Fibroblast of lung (primary cell): ENCODE measurements at regions not wholly inside any gene's neighbourhood (a gene's known extent, or its start where the extent isn't known, plus 50 kb on each side); places are given as distances from the start of the nearest gene placed in this dataset.

ENCODE experiments used
- DNase-seq, 2 donors: peaks; one replicate each; pipeline versions ENCODE4 v3.0.0 to v3.0.0-alpha.2; 2010; ENCODE audit warnings: low read depth in 2 of 2
- H2AFZ ChIP-seq: 2 replicates; pipeline ENCODE4 v1.5.1; 2012; ENCODE audit warnings: low read length, control low read depth, inconsistent platforms
- H3K27ac ChIP-seq: 2 replicates; pipeline ENCODE4 v1.5.1; 2011; ENCODE audit warnings: low read length, control low read depth; ENCODE audit not compliant: insufficient read depth
- H3K27me3 ChIP-seq: 2 replicates; pipeline ENCODE4 v1.5.1; 2011; ENCODE audit warnings: mild to moderate bottlenecking, low read length; ENCODE audit not compliant: control insufficient read depth, insufficient read depth
- H3K36me3 ChIP-seq: 2 replicates; pipeline ENCODE4 v1.5.1; 2011; ENCODE audit warnings: low read length; ENCODE audit not compliant: control insufficient read depth, insufficient read depth
- H3K4me1 ChIP-seq: 2 replicates; pipeline ENCODE4 v1.5.1; 2011; ENCODE audit warnings: low read length; ENCODE audit not compliant: control insufficient read depth, insufficient read depth; ENCODE audit errors: extremely low read depth
- H3K4me2 ChIP-seq: 2 replicates; pipeline ENCODE4 v1.5.1; 2011; ENCODE audit warnings: low read length, control low read depth; ENCODE audit not compliant: insufficient read depth; ENCODE audit errors: extremely low read depth
- H3K4me3 ChIP-seq, 4 experiments: fragments of 200-600 bp in 1 of 4; sonication (generic) in 1 of 4; replicated peaks in 1 of 4; 2 replicates each; pipeline ENCODE4 v1.5.1; 2011 to 2016; ENCODE audit warnings: low read length in 4 of 4, low read depth in 3 of 4, mild to moderate bottlenecking in 3 of 4, control low read depth in 2 of 4, inconsistent platforms in 1 of 4, mixed read lengths in 1 of 4; ENCODE audit not compliant: insufficient read depth in 1 of 4; ENCODE audit errors: control extremely low read depth in 1 of 4
- H3K79me2 ChIP-seq: 2 replicates; pipeline ENCODE4 v1.5.1; 2012; ENCODE audit warnings: mild to moderate bottlenecking, low read length, inconsistent platforms; ENCODE audit not compliant: control insufficient read depth, insufficient read depth
- H3K9ac ChIP-seq: 2 replicates; pipeline ENCODE4 v1.5.1; 2011; ENCODE audit warnings: mild to moderate bottlenecking, low read length, control low read depth; ENCODE audit not compliant: insufficient read depth
- H3K9me3 ChIP-seq: 2 replicates; pipeline ENCODE4 v1.5.1; 2012; ENCODE audit warnings: low read depth, low read length; ENCODE audit not compliant: control insufficient read depth, insufficient read depth
- H4K20me1 ChIP-seq: 2 replicates; pipeline ENCODE4 v1.5.1; 2011; ENCODE audit warnings: low read length; ENCODE audit not compliant: control insufficient read depth, insufficient read depth; ENCODE audit errors: extremely low read depth
- EZH2 ChIP-seq: IDR thresholded peaks from 2 replicates; pipeline ENCODE4 v1.5.1; 2012; ENCODE audit warnings: low read length, control low read depth, mild to moderate bottlenecking; ENCODE audit errors: missing control alignments
- TF ChIP-seq, protein P1 (sequence below), 2 donors: IDR thresholded peaks in 1 of 2; conservative IDR thresholded peaks in 1 of 2; 1 replicate in 1 of 2; 2 replicates in 1 of 2; pipeline ENCODE4 v1.5.1; 2011 to 2012; ENCODE audit warnings: low read length in 2 of 2, control low read depth in 1 of 2, inconsistent platforms in 1 of 2, low read depth in 1 of 2, mild to moderate bottlenecking in 1 of 2

DNA sequence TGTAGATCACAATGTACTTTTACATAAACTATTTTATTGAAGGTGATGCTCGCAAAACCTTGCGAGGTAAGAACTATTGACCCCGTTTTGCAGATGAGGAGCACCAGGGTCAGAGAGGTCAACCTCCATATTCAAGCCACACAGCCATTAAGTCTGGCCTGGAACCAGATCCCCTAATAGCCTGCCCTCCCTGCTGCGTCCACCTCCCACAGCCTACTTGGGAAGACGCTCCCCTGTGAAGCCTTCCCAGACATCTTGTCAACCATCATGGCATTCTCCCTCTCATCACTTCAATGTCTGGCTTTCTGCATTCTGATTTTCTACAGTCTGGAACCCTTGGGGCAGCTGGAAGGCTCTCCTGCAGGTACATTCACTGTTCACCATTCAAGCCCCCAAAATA, 101.0 kb downstream of the TTC32 start:
- Histone ChIP-seq H3K36me3 (no peaks in the 10 kb centered on the region), H3K9me3 (no peaks in the 10 kb centered on the region), H3K27me3 (peaks cover 2% of the 10 kb centered on the region), H4K20me1 (no peaks in the 10 kb centered on the region), H3K4me2 (no peak overlapping the region), H3K79me2 (no peaks in the 10 kb centered on the region), H3K4me1 (peaks cover 11% of the 10 kb centered on the region), H3K4me3 (no peak overlapping the region), H3K9ac (no peak overlapping the region), H3K27ac (no peak overlapping the region), H2AFZ (no peak overlapping the region)
- no peak for DNase-seq
- no peak for TF ChIP-seq EZH2
- TF ChIP-seq, protein P1, sequence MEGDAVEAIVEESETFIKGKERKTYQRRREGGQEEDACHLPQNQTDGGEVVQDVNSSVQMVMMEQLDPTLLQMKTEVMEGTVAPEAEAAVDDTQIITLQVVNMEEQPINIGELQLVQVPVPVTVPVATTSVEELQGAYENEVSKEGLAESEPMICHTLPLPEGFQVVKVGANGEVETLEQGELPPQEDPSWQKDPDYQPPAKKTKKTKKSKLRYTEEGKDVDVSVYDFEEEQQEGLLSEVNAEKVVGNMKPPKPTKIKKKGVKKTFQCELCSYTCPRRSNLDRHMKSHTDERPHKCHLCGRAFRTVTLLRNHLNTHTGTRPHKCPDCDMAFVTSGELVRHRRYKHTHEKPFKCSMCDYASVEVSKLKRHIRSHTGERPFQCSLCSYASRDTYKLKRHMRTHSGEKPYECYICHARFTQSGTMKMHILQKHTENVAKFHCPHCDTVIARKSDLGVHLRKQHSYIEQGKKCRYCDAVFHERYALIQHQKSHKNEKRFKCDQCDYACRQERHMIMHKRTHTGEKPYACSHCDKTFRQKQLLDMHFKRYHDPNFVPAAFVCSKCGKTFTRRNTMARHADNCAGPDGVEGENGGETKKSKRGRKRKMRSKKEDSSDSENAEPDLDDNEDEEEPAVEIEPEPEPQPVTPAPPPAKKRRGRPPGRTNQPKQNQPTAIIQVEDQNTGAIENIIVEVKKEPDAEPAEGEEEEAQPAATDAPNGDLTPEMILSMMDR (conservative IDR thresholded peaks at IDR 0.05 in 1 of 2, IDR thresholded peaks at IDR 0.05 in 1 of 2; ENCODE audit: low read depth in 1 of 2, low read length in 2 of 2) = no peak

DNA sequence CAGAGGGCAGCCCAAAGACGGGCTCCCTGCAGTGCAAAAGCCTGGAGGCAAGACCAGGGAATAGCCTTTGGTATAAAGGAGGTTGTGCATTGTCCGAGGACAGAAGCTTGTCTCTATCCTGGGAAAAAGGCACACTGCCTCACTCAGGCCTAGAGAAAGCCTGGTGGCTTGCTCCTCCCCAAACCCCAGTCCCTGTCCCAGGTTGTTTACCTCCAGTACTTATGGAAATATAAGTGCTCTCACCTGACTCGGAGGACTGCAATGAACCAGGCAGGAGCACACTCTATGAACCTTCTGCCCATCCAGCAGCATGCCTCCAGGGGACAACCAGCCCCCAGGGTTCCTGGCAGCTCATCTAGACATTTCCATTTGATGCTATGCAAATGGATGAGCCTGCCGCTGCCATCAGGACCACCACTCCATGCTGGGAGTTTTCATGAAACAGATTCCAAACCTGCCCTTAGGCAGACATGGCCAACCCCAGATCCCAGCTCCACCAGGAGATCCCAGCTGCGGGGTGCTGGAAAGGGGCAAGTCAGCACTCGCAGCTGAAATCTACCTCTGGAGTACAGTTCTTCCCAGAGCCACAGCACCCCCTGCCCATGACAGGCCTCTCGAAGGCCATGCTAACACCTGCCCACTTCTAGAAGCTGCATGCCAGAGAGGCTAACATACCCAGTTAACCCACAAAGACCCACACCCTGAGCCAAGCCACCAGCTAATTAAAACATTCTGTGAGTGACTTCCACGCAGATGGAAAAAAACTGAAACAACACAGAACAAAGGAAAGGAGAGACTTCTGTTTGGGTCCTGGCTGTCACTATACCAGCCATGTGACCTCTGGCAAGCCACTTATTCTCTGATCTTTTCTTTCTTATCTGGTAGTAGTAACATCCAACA, 101.7 kb downstream of the TTC32 start:
- no peaks in the 10 kb centered on the region for H3K36me3 ChIP-seq
- peak; percentile 9 to 61 for DNase-seq
- H3K4me1 ChIP-seq = peaks cover 11% of the 10 kb centered on the region
- no peak overlapping the region for H3K4me2 ChIP-seq
- peaks cover 2% of the 10 kb centered on the region for H3K27me3 ChIP-seq
- H2AFZ ChIP-seq = no peak overlapping the region
- no peaks in the 10 kb centered on the region for H4K20me1 ChIP-seq
- H3K9me3 ChIP-seq = no peaks in the 10 kb centered on the region
- TF ChIP-seq, protein P1 (conservative IDR thresholded peaks at IDR 0.05 in 1 of 2, IDR thresholded peaks at IDR 0.05 in 1 of 2; ENCODE audit: low read depth in 1 of 2, low read length in 2 of 2) = no peak
- TF ChIP-seq EZH2 = no peak
- H3K79me2 ChIP-seq = no peaks in the 10 kb centered on the region
- H3K4me3 ChIP-seq = no peak overlapping the region
- H3K9ac ChIP-seq = no peak overlapping the region
- no peak overlapping the region for H3K27ac ChIP-seq

DNA sequence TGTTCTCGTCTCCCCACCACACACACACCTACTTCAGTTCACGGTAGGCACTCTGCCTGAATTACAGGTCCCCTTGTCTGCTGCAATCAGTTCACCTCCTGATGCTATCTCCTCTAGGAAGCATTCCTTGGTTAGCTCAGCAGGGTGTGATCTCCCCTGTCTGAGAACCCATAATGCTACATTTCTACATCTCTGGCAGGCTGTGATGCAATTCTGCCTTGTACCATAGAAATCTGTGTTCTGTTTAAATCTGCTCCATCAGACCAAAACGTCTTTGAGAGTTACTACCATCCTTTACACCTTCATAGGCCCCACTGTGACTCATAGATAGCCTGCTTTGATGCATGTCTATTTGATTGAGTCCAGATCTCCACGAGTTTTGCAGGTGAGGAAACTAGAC, 103.9 kb downstream of the TTC32 start:
- Histone ChIP-seq H3K27ac (no peak overlapping the region), H3K9me3 (no peaks in the 10 kb centered on the region), H2AFZ (no peak overlapping the region), H3K9ac (no peak overlapping the region), H3K4me3 (no peak overlapping the region), H3K36me3 (no peaks in the 10 kb centered on the region), H3K4me1 (peaks cover 11% of the 10 kb centered on the region), H3K79me2 (no peaks in the 10 kb centered on the region), H3K27me3 (peaks cover 2% of the 10 kb centered on the region), H4K20me1 (no peaks in the 10 kb centered on the region), H3K4me2 (no peak overlapping the region)
- TF ChIP-seq EZH2 = no peak
- TF ChIP-seq, protein P1 (conservative IDR thresholded peaks at IDR 0.05 in 1 of 2, IDR thresholded peaks at IDR 0.05 in 1 of 2; ENCODE audit: low read depth in 1 of 2, low read length in 2 of 2) = no peak
- DNase-seq = peak in 1 of 2 donors; percentile 51
